ENCODE measurements at regions not wholly inside any gene's neighbourhood (a gene's known extent, or its start where the extent isn't known, plus 50 kb on each side); places are given as distances from the start of the nearest gene placed in this dataset.
"Not testable (repeated sequence)": the region's sequence is repeated elsewhere in the genome, so short reads cannot be mapped to it uniquely, and the experiment has no call there.

DNA sequence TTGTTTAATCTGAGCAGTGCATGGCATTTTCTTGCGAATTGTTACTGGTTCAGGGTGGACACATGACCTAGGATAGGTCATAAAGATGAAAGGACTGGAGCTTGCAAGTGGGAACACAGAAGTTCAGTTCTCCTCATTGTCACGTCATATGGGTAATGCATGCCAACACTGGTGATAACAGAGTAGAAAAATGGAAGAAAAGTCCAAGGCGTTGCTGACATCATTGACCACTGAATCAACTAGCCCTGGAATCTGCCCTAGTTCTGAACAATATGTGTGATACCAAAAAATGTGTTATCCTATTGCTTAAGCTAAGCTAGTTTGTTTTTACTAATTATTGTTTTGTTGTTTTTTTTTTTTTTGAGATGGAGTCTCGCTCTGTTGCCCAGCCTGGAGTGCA lies 234.2 kb upstream of the MAF start:
- Histone ChIP-seq H3K9me3 (no peaks in the 10 kb centered on the region), H3K4me3 (no peak overlapping the region), H3K4me1 (peaks cover 0 to 12% (median 3%) of the 10 kb centered on the region in 3 donors), H3K27ac (no peak overlapping the region), H3K27me3 (no peaks in the 10 kb centered on the region), H3K36me3 (no peaks in the 10 kb centered on the region)
- no peak for ATAC-seq
- 85 to 94% methylated on average over 3 to 4 of the region's 4 CpGs for WGBS, 2 donors (ENCODE audit: low coverage in 1 of 2)
- TF ChIP-seq EP300 (IDR thresholded peaks at IDR 0.05) = no peak
- TF ChIP-seq, protein P1, sequence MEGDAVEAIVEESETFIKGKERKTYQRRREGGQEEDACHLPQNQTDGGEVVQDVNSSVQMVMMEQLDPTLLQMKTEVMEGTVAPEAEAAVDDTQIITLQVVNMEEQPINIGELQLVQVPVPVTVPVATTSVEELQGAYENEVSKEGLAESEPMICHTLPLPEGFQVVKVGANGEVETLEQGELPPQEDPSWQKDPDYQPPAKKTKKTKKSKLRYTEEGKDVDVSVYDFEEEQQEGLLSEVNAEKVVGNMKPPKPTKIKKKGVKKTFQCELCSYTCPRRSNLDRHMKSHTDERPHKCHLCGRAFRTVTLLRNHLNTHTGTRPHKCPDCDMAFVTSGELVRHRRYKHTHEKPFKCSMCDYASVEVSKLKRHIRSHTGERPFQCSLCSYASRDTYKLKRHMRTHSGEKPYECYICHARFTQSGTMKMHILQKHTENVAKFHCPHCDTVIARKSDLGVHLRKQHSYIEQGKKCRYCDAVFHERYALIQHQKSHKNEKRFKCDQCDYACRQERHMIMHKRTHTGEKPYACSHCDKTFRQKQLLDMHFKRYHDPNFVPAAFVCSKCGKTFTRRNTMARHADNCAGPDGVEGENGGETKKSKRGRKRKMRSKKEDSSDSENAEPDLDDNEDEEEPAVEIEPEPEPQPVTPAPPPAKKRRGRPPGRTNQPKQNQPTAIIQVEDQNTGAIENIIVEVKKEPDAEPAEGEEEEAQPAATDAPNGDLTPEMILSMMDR (IDR thresholded peaks at IDR 0.05) = no peak

DNA sequence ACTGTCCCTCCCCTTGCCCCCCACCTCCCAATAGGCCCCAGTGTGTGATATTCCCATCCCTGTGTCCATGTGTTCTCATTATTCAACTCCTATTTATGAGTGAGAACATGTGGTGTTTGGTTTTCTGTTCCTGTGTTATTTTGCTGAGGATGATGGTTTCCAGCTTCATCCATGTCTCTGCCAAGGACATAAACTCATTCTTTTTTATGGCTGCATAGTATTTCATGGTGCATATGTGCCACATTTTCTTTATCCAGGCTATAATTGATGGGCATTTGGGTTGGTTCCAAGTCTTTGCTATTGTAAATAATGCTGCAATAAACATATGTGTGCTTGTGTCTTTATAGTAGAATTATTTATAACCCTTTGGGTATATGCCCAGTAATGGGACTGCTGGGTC lies 233.5 kb upstream of the MAF start:
- H3K4me3 ChIP-seq, ATAC-seq, H3K4me1 ChIP-seq, H3K9me3 ChIP-seq, H3K36me3 ChIP-seq, H3K27ac ChIP-seq, H3K27me3 ChIP-seq: not testable (repeated sequence)

DNA sequence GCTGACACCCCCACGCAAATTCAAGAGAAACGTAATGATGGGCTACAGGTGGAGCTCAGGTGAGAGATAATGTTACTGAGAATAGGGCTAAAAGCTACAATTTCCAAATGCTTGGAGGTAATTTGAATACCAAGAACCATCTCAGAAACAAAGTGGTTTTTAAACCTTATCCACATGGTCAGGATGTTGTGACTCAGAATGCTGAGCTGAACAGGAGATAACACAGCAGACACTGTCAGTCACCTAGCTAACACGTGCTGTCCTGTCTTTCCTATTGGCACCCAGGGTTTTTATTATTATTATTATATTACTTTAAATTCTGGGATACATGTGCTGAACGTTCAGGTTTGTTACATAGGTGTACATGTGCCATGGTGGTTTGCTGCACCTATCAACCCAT lies 233.0 kb upstream of the MAF start:
- H3K27ac ChIP-seq = no peak overlapping the region
- no peaks in the 10 kb centered on the region for H3K9me3 ChIP-seq
- no peaks in the 10 kb centered on the region for H3K27me3 ChIP-seq
- ATAC-seq = no peak
- TF ChIP-seq, protein P1 (IDR thresholded peaks at IDR 0.05) = no peak
- TF ChIP-seq POLR2AphosphoS5 (IDR thresholded peaks at IDR 0.05) (no peak), EP300 (IDR thresholded peaks at IDR 0.05) (no peak), POLR2A (IDR thresholded peaks at IDR 0.05) (no peak)
- peaks cover 0 to 3% (median under 1%) of the 10 kb centered on the region in 3 donors for H3K4me1 ChIP-seq
- H3K4me3 ChIP-seq = no peak overlapping the region
- H3K36me3 ChIP-seq = no peaks in the 10 kb centered on the region
- WGBS, 2 donors (ENCODE audit: low coverage in 1 of 2) = 66% methylated on average over 4 of the region's 4 CpGs; no CpG with 5 or more reads in 1 of the 2 donors

DNA sequence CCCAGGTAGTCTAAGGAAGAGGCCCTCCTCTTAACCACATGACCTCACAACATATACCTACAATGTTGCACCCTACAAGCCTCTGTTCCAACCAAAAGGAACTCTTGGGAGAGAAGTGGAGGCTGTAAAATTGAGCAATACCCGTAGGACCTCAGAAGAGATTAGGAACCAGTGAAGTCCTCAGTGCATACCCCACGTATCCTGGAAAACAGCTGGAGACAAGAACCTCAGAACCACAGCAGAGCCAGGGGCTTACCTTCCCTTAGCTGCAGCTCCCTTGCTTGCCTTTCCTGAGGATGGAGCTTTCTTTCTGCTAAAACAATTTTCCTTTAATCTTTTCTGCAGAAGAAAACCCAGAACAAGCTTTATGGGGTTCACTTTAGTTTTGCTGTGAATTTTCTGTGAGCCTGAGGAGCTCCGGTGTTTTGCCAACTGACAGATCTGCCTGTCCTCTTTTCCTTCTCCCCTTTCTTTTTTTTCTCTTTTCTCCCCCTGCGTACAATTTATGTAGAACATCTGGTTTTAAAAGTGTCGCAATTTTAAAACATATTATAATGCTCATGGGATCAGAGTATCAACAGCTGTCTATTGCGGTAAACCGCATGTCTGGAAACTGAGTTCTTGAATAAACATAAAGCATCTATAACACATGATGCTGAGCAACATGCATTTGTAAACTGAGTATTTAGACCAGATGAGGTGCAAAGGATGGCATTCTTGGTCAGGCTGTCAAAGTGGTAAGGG lies 226.4 kb upstream of the MAF start:
- Histone ChIP-seq H3K27ac (no peak overlapping the region), H3K36me3 (no peaks in the 10 kb centered on the region), H3K4me3 (no peak overlapping the region), H3K4me1 (no peaks in the 10 kb centered on the region), H3K27me3 (no peaks in the 10 kb centered on the region), H3K9me3 (no peaks in the 10 kb centered on the region)
- 52 to 57% methylated on average over 6 to 7 of the region's 7 CpGs for WGBS, 2 donors (ENCODE audit: low coverage in 1 of 2)
- TF ChIP-seq, protein P1 (IDR thresholded peaks at IDR 0.05) = no peak
- TF ChIP-seq POLR2AphosphoS5 (IDR thresholded peaks at IDR 0.05) = no peak
- no peak for TF ChIP-seq POLR2A (IDR thresholded peaks at IDR 0.05)
- no peak for TF ChIP-seq EP300 (IDR thresholded peaks at IDR 0.05)
- ATAC-seq = no peak

DNA sequence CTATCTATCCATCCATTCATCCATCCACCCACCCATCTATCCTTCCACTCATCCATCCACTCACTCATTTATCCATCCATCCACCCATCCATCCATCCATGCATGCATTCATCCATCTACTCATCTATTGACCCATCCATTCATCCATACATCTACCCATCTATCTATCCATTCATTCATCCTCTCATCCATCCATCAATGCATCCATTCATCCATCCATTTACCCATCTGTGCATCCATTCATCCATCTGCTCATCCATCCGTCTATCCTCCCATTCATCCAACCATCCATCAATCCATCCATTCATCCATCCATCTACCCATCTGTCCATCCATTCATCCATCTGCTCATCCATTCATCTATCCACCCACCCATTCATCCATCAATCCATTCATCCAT lies 224.5 kb upstream of the MAF start:
- ATAC-seq = no peak
- Histone ChIP-seq H3K36me3 (no peaks in the 10 kb centered on the region), H3K27ac (no peak overlapping the region), H3K4me1 (no peaks in the 10 kb centered on the region), H3K9me3 (no peaks in the 10 kb centered on the region), H3K4me3 (no peak overlapping the region), H3K27me3 (no peaks in the 10 kb centered on the region)
- 80 to 93% methylated on average over 1 of the region's 1 CpG for WGBS, 2 donors (ENCODE audit: low coverage in 1 of 2)
- no peak for TF ChIP-seq POLR2A (IDR thresholded peaks at IDR 0.05)
- TF ChIP-seq, protein P1 (IDR thresholded peaks at IDR 0.05) = no peak
- no peak for TF ChIP-seq EP300 (IDR thresholded peaks at IDR 0.05)
- TF ChIP-seq POLR2AphosphoS5 (IDR thresholded peaks at IDR 0.05) = no peak
